GM23338 (cell line): ENCODE measurements at regions not wholly inside any gene's neighbourhood (a gene's known extent, or its start where the extent isn't known, plus 50 kb on each side); places are given as distances from the start of the nearest gene placed in this dataset.

Experiments
- ETS1 ChIP-seq: IDR thresholded peaks from 2 replicates; pipeline ENCODE4 v1.6.1; 2016; ENCODE audit warnings: antibody characterized with exemption
- EZH2 ChIP-seq: fragments of 200-600 bp; sonication (generic); IDR thresholded peaks from one replicate; pipeline ENCODE4 v1.8.0; 2017; ENCODE audit warnings: antibody characterized with exemption, mild to moderate bottlenecking, low read depth; ENCODE audit not compliant: unreplicated experiment
- POLR2AphosphoS5 ChIP-seq: IDR thresholded peaks from 2 replicates; pipeline ENCODE4 v1.6.1; 2016; ENCODE audit warnings: antibody characterized with exemption, low read depth
- REST ChIP-seq: IDR thresholded peaks from one replicate; pipeline ENCODE4 v1.6.1; 2018; ENCODE audit warnings: antibody characterized with exemption; ENCODE audit not compliant: unreplicated experiment
- TF ChIP-seq, protein P1 (sequence below), 2 experiments: fragments of 200-600 bp in 1 of 2; sonication (generic) in 1 of 2; conservative IDR thresholded peaks; 2 replicates each; pipeline versions ENCODE4 v1.5.1 to v1.6.1; 2016 to 2017; ENCODE audit warnings: antibody characterized with exemption in 2 of 2, low read depth in 2 of 2, mild to moderate bottlenecking in 2 of 2, moderate library complexity in 1 of 2

DNA sequence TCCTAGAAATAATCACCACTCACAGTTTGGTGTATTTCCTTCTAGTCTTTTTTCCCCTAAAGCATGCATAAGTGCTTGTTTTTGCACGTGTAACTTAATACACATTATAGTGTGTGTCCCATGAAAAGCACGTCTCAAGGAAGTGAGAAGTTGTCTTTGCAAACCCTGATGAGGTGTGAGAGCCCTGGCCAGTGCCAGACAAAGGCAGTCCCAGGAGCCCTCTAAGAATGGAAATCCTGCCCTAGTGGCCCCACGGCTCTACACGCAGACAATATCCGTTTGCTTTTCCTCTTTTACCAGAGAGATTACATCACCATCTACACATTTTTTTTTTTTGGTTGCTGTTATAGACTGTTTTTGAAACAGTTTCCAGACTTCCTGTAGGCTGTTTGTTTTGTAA is 85.5 kb upstream of the FZD10 start:
- TF ChIP-seq, protein P1, sequence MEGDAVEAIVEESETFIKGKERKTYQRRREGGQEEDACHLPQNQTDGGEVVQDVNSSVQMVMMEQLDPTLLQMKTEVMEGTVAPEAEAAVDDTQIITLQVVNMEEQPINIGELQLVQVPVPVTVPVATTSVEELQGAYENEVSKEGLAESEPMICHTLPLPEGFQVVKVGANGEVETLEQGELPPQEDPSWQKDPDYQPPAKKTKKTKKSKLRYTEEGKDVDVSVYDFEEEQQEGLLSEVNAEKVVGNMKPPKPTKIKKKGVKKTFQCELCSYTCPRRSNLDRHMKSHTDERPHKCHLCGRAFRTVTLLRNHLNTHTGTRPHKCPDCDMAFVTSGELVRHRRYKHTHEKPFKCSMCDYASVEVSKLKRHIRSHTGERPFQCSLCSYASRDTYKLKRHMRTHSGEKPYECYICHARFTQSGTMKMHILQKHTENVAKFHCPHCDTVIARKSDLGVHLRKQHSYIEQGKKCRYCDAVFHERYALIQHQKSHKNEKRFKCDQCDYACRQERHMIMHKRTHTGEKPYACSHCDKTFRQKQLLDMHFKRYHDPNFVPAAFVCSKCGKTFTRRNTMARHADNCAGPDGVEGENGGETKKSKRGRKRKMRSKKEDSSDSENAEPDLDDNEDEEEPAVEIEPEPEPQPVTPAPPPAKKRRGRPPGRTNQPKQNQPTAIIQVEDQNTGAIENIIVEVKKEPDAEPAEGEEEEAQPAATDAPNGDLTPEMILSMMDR (conservative IDR thresholded peaks at IDR 0.05; ENCODE audit: low read depth in 2 of 2): no peak
- TF ChIP-seq REST (no peak), ETS1 (no peak), POLR2AphosphoS5 (no peak), EZH2 (no peak)
